ENCODE measurements at regions not wholly inside any gene's neighbourhood (a gene's known extent, or its start where the extent isn't known, plus 50 kb on each side); places are given as distances from the start of the nearest gene placed in this dataset.

DNA sequence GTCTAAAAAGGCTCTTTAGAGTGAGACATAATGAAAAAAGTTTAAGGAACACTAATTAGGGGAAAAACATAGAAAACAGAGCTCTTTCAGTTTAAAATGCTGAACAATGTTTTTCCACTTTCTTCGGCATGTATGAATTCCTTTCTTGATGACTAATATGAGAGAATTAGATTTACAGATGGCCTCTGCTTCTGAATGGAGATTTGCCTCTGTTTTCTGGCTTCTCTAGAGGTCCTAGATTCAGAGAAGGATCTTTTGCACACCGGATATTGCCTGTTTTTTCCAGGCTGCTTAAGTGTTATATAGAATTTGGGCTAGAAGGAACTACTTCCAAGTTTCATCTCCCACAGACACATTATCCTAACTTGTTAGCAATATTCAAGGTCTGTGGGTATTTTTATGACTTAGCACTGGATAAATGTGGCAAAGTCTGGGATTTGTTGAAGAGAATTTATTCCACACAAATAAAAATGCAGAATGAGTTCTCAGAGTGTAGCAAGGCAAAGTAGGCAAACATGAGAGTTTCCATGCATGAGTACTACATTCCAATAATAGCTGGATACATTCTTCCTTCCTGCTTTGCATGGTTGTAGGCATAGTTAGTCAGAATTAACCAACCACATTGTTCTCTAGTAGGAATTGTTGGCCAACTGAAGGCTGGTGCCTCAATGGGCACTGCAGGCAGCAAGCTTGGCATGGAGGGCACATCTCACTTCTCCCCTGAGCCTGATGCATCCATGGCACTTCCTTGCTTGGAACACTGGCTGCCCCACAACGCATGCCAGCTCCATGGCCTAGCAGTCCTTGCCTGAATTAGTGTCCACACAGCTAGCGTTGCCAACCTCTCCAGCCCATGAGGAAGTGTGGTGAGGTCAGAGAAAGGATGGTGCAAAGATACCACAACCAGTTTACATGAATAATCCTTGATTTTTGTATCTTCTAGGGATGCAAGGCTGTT is 224.2 kb downstream of the CLIC5 start:
- no peak for DNase-seq (ENCODE audit: low spot score)

DNA sequence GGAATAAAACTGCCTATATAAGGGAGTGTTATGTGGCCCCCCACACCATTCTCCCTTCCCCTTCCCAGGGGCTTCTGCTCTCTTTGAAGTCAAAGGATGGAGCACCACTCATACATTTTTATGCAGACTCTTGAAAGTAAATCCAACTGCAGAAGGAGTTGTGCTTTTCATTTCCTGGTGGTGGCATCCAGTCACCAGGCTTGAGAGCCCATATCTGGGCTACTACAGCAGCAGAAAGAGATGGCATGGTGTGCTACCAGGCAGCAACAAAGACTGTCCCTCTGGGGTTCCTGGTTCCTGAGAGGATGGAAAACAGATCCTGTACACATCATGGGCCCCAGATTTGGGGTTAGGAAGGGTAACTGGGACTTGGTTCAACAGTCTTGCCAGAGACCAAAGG is 226.4 kb downstream of the CLIC5 start:
- DNase-seq (ENCODE audit: low spot score): no peak

DNA sequence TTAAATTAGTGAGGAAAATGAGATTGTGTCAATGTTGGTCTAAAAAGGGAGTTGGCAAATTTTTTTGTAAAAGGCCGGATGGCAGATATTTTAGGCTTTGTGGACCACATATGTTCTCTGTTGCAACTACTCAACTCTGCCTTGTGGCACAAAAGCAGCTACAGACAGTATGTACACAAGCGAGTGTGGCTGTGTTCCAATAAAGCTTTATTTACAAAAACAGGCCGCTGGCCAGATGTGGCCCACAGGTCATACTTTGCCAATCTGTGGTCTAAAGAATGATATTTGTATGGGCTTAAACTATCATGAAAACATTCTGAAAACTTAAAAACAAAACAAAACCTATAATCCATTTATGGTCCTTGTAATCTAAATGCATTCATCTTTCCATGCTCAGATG is 228.3 kb downstream of the CLIC5 start:
- DNase-seq (ENCODE audit: low spot score): no peak

DNA sequence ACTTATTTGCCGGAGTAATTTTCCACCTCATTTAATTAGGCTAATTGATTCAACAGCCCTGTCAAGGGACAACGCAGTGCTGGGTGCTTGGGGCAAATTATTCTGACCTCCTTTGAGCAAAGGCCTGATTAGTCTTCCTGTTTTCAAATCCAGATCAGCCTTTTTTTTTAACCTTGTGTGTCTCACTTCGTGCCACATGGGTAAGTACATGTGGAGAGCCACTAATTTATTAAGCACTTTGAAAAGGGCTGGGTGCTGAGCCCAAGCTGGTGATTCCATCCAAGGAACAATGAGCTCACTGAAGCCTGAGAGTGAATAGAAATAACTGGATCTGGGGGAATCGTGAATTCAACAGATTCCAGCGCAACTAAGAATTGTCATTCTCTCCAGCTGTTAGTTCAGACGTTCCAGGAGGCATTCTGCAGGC is 229.3 kb downstream of the CLIC5 start:
- no peak for DNase-seq (ENCODE audit: low spot score)

DNA sequence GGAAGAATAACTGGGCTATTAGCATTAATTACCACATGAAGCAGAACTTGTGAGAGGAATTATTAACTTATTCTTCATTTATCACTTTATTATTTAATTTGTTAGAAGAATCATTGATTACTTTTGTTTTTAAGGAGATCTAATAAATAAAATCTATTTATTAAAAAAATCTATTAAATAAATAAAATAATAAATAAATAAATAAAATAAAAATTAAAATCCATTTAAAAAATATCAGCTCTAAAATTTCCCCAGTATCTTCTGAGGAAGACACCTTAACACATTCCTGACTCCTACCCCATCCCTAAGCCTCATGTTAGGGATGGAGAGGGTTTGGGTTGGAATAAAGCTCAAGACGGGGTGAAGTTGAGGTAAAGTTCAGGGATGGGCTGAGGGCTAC is 231.4 kb downstream of the CLIC5 start:
- no peak for DNase-seq (ENCODE audit: low spot score)

DNA sequence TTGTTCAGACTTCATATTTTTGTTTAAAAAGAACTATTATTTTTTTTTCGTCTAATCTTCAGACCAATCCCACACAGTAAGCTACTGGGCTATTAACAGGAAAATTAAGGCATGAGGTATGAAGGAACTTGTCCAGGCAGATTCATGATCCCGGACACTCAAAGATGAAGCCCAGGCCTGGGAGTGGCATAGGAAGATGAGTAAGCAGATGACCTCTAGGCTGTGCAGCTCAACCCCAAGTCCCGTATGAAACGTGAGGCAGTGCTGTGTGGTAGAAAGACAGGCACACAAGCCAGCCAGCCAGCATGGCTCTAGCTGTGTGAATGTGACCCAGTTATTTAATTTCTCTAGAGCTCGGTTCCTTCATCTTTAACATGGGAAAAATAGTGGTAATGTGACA is 231.9 kb downstream of the CLIC5 start:
- no peak for DNase-seq (ENCODE audit: low spot score)

DNA sequence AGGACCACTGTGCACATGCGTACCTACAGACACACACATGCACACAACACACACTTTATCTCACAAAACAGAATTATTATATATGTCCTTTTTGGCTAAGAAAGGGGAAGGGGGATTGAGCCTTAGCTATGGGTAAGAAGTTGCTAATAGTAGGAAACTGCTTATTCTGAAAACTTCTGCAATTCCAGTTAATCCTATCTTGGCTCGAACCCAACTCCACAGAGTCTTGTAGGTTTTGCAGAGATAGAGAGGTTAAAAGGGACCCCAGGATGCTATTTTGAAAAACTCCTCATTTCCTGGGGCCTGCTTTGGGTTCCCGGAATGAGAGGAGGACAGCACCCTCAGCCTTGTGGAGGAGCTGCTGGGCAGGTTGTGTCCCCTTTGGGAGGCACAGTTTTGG is 233.8 kb downstream of the CLIC5 start:
- DNase-seq (ENCODE audit: low spot score): no peak

DNA sequence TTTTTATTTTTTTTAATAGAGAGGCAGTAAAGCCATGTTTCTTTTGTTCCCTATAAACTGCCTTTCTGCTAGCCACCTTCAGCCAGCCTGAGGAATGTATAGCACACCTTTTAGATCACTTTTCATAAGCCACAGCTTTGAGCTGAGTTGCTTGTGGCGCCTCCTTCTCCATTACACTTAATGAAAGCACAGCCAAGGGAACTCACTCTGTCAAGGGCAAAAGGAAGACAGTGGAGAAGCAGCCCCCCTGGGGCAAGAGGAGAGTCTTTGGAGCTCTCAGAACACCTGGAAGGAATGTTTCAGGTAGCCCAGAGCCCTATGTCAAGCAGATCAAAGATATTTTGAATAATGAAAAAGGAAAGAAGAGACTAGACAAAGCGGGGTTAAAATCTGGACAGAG is 235.1 kb downstream of the CLIC5 start:
- DNase-seq (ENCODE audit: low spot score): no peak

DNA sequence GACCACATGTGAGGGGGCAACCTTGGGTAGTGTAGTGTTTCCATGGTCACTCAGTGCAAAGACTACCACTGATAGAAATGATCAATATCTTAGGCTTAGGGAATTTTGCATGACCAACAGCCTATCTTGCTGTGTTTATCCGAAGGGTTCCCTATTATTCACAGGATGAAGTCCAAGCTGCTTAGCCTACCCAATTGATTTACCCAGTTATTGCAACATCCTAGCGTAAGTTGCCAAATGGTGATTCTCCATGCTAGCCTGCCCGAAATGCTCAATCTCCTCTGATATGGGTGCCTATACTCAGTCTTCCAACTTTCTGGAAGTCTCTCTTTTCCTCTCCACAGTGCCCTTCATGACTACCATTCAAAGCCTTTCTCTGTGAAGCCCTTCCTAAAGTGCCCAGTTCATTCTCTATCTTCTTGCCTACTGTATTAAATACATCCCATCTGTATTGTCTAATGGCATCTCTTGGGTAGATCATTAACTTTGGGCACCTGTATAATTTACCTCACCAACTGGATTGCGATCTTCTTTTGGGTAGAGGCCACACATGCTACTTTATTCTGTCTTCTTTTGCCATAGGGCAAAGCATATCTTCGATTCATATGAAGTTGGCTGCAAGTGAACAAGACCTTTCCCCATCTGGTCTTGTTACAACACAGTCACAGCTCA is 240.5 kb downstream of the CLIC5 start:
- no peak for DNase-seq (ENCODE audit: low spot score)

DNA sequence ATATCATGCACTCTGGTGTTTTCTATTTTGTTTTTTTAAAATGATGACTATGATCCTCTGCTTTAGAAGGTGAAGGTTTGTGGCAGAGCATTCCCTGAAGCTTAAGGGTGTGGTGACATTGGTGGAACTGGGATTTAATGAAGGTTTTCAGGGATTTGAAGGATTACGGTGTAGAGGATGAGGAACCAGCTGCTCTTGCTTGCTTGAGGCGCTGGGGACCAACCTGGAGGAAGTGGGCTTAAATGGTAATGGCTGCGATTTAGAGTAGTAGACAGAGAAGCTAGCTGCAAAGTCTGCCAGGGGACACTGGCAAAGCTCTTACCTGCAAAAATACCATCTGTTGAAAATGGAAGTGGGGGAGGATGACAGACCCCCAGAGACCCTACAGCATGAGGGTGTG is 241.8 kb downstream of the CLIC5 start:
- no peak for DNase-seq (ENCODE audit: low spot score)

DNA sequence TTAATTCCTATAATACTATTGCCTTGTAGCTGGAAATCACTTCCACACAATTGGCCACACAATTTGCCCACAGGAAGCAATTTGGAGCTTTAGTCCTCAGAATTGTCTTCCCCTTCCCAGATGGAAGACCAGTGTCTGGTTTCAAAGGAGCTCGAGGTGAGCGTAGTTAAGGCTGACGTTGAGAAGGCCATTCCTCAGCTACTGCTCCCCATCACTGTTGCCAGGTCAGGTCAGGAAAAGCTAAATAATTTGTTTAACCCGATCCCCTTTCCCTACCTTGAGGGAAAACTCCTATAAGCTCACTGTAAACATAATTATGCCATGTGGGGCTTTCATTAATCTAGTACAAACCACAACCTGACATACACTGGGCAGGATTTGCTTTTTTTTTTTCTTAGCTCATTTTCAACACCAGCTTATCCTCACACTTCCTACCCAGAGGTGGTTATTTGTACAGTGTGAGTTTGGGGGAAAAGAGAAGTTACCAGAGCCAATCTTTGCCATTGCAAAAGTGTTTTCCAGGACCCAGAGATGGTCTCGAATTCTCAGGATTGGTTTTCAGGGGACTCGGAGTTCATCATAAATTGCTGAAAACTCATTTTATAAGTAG is 242.7 kb downstream of the CLIC5 start:
- no peak for DNase-seq (ENCODE audit: low spot score)

DNA sequence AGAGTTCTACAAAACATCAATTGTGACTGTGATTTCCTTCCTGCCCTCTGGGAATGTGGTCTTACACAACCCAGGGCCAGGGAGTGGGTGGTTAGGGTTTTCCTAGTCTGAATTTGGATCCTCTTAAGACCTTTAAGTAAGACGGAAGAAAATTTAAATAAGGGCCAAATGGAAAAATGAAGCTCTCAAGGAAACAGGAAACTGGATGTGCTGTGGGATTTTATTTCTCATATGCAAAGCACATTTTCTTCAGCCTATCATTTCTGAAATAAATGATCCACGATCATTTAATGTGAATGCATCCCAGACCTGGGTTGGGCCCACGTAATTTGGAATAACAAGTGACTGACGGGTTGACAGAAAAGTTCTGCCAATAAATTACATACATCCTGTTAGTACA is 243.6 kb downstream of the CLIC5 start:
- DNase-seq (ENCODE audit: low spot score): no peak

DNA sequence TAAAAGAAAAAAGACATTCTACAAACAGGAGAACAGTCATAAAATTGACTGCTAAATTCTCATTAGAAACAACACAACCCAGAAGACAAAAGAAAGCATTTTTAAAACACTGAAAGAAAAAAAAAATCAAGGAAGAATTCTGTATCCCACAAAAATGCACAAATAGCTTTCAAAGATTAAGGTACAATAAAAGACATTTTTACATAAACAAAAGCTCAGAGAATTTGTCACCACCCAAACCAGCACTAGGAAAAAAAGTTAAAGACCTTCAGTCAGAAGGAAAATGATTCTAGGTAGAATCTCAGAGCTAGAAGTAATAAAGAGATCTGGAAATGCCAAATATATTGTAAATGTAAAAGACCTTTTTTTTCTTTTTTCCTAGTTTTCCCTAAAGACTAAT is 252.4 kb downstream of the CLIC5 start:
- DNase-seq (ENCODE audit: low spot score): no peak

DNA sequence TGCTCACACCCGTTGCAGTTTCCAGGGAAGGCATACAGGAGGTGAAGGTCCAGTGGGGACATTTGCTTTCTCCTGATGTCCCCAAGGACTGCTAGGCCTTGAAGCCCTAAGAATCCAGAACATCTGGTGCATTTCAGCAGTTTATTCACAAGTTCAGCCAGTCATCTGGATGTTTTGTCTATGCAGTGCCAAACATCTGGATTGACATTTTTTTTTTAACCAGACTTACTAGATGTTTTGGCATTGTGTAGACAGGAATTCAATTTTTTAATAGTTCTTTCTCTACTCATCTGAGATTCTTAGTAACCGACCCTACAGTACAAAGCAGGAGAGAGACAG is 256.2 kb downstream of the CLIC5 start:
- DNase-seq (ENCODE audit: low spot score): no peak

DNA sequence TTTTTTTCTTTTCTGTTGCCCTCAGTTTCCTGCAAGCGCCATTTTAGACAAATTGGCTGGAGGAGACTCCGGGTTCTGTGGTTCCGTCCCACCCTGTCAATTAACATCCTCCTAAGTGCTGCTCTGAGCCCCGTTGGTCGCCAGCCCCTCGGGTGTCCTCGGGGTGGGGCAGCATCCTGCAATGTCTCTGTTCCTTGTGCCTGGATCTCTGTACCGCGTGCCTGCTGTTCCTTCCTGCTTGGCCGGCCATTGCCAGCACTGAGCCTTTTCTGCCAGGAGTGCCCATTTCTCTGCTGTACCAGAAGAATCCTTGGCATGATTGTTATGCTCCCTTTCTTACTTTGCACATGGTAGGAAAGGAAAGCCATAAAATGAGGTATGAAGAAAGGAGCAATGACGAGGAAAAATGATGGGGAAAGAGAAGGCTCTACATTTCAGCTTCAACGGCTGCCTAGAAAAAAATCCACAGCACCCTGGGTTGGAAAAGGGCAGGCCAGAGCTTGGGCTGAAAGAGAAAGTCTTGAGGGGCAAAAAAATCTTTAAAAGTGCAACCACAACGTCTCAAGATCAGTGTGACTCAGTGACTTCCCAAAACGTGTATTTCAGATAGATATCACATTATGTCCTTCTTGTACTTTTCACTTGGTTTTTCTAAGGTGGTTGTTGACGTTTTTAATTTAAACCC is 256.7 kb downstream of the CLIC5 start:
- DNase-seq (ENCODE audit: low spot score): no peak

DNA sequence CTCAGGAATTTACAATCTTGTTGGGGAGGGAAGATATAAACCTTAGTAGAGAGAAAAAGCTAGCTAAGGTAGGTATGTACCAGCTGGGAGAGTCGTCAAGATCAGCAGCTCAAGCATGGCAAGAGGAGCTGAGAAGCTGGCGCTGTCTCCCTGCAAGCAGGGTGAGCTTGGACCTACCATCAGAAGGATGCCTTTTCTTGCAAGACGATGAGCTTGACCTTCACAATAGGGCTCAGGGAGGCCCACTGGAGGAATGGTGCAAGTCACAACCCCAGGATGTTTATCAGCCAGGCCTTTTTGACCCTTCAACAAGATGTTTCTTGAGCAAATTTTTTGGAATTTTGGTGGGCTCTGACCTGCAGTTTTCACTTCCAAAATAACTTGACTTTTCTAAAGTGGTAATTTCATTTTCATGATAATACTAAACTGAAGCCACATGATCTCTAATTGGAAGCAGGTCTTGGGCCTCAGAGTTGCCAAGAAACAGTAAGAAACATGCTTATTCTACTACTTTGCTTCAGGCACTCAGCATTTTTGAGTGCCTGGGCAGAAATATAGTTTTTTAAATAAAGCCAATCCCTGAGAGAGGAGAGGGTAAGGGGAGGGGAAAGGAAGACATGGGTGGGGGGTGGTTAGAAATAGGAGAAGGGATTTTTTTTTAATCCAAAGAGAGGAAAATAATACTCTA is 258.1 kb downstream of the CLIC5 start:
- no peak for DNase-seq (ENCODE audit: low spot score)

DNA sequence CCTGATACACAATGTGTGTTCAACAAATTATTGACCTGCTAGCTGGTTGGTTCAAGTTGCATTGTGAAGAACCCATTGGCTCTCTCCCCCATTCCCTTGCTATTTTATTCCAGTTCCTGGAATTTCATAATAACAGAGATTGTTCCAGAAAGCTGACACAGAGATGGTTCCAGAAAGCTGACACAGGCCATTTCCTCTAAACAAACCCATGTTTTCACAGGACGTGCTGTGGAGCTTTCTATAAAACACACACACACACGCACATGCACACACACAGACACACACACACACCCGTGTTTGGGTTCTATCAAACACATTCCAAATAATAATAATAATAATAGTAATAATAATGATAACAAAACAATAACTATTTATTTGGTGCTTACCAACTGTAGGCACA is 259.1 kb downstream of the CLIC5 start:
- DNase-seq (ENCODE audit: low spot score): no peak

DNA sequence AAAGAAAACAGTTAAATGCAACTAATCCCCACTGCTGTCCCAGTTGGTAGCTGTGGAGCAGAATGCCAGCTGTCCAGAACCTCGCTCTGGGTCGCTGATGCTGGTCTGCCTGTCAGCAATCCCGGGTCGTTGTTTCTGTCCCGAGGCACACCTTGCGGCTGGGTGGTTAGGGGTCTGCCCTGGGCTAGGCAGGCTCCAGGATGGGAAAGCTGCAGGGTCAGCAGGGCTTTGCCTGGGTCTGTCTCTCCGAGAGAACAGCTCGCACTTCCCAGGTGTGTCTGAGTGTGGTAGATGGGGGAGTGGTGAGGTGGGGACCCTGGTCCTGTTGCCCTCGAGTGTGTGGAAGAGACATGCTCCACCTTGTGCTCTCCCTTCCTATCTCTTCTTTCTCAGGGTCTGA is 261.2 kb downstream of the CLIC5 start:
- DNase-seq (ENCODE audit: low spot score): no peak

DNA sequence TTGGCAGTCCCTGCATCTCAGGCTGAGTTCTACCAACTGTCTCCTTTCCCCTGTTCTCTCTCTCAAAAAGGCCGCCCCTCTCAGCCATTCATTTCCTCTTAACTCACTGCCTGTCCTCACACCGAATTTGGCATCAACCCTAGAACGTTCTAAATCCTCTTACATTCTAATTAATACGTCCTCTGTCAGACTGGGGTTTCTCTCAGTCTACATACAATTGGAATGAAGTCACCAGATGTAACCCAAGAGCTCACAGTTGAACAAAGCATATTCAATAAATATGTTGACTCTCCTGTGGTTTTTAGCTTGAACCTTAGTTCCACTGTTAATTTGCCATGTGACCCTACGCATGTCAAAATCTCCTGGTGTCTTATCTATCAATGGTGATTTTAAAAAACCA is 269.6 kb downstream of the CLIC5 start:
- DNase-seq (ENCODE audit: low spot score): no peak

DNA sequence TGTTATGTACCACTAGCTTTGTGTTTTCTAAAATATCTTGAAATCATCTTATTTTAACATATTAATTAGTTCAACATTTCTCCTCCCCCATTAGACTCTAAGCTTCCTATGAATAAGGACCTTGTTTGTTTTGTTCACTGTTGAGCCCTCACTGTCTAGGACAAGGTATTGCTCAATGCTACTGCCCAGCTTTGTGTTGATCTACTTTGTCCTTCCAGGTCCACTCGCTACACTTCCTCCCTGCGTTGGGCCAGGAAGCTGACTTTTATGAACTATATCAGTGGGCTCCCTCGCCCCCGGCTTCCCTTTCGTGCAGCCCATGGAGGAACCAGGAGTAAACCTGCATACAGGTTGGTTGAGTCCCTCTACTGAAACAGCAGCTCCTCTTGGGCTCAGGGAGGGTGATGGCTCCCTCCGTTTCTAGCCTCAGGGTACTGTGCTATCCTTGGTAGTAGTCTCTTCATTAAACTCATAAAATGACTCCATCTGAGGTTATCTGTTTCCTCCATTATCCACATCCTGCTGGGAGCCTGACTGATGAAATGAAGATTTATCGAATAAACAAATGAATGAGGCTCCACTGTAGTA is 272.5 kb downstream of the CLIC5 start:
- no peak for DNase-seq (ENCODE audit: low spot score)

DNA sequence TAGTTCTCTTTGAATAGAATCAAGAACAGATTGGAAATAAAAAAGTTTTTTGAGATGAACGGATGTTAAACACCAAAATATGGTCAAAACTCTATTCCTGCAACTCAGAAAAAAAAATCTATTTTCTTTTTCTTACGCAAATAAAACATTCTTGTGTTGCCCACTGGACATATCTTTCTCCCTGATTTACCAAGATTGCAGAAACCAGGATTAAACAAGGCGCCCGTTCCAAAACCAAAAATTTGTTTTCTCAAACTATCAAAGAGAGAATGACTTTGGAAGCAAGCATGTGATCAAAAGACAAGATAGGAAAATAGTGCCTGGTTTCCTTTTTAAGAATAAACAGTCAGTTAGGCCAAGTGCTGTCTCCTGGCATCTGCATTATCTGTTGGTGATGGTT is 273.1 kb downstream of the CLIC5 start:
- no peak for DNase-seq (ENCODE audit: low spot score)

All from NAMALWA (cell line).